Adrenal gland (tissue), 9 donors: ENCODE measurements at regions not wholly inside any gene's neighbourhood (a gene's known extent, or its start where the extent isn't known, plus 50 kb on each side); places are given as distances from the start of the nearest gene placed in this dataset.

Experiments used
- DNase-seq, 7 donors: peaks; one replicate each; pipeline ENCODE4 v3.0.0-alpha.2; 2019 to 2020
- H3K27ac ChIP-seq, 5 donors: fragments of 200-600 bp; sonication (generic) in 4 of 5; 1 replicate in 3 of 5; 2 replicates in 2 of 5; pipeline versions ENCODE4 v1.5.1 to v1.8.0; 2016 to 2020; ENCODE audit warnings: mild to moderate bottlenecking in 1 of 5
- H3K27me3 ChIP-seq: fragments of 200-600 bp; 2 replicates; pipeline ENCODE4 v1.8.0; 2021
- H3K36me3 ChIP-seq, 2 donors: fragments of 200-600 bp; replicated peaks in 1 of 2; 1 replicate in 1 of 2; 2 replicates in 1 of 2; pipeline versions ENCODE4 v1.5.1 to v1.8.0; 2018 to 2022
- H3K4me1 ChIP-seq, 2 donors: fragments of 200-600 bp; replicated peaks in 1 of 2; 1 replicate in 1 of 2; 2 replicates in 1 of 2; pipeline versions ENCODE4 v1.5.1 to v1.8.0; 2018 to 2021
- H3K4me3 ChIP-seq, 4 donors: fragments of 200-600 bp; sonication (generic) in 3 of 4; one replicate each; pipeline ENCODE4 v1.5.1; 2016 to 2018
- H3K9me3 ChIP-seq, 3 donors: fragments of 200-600 bp; sonication (generic) in 1 of 3; replicated peaks in 1 of 3; 1 replicate in 2 of 3; 2 replicates in 1 of 3; pipeline versions ENCODE4 v1.5.1 to v1.8.0; 2016 to 2021
- POLR2A ChIP-seq, 2 donors: fragments of 450-650 bp; IDR thresholded peaks; one replicate each; pipeline ENCODE4 v1.6.1; 2017; ENCODE audit warnings: antibody characterized with exemption in 2 of 2, mild to moderate bottlenecking in 2 of 2, moderate library complexity in 1 of 2
- WGBS, 4 donors: extraction: QIAGEN DNeasy Blood & Tissue Kit in 2 of 4; methylation state at CpG; one replicate each; pipeline versions ENCODE4 v1.1.5 to v1.1.7; 2013 to 2017; 5-methylcytosine and 5-hydroxymethylcytosine counted together
- intact Hi-C, 2 donors: fragments of 100-400 bp; cut with DNase I; formaldehyde crosslinking; loops; one replicate each; pipeline versions ENCODE4 v1.14.1 to v1.15.0; 2022 to 2023
- TF ChIP-seq, protein P1 (sequence below), 6 experiments: fragments of 450-650 bp in 4 of 6; fragments of 200-600 bp in 2 of 6; sonication (generic) in 1 of 6; IDR thresholded peaks; 1 replicate in 5 of 6; 2 replicates in 1 of 6; pipeline versions ENCODE4 v1.5.1 to v1.8.0; 2016 to 2021; ENCODE audit warnings: antibody characterized with exemption in 6 of 6, mild to moderate bottlenecking in 2 of 6, moderate library complexity in 1 of 6
- donor health status: healthy with polysubstance abuse.
- donor health status: Bipolar disorder and iron deficiency.
- donor health status: DM: yes; HTN: yes; CAD: no.
- donor health status: DM: no; HTN: no; CAD: no.
- donor health status: DM: no; HTN: no; CAD: no.

DNA sequence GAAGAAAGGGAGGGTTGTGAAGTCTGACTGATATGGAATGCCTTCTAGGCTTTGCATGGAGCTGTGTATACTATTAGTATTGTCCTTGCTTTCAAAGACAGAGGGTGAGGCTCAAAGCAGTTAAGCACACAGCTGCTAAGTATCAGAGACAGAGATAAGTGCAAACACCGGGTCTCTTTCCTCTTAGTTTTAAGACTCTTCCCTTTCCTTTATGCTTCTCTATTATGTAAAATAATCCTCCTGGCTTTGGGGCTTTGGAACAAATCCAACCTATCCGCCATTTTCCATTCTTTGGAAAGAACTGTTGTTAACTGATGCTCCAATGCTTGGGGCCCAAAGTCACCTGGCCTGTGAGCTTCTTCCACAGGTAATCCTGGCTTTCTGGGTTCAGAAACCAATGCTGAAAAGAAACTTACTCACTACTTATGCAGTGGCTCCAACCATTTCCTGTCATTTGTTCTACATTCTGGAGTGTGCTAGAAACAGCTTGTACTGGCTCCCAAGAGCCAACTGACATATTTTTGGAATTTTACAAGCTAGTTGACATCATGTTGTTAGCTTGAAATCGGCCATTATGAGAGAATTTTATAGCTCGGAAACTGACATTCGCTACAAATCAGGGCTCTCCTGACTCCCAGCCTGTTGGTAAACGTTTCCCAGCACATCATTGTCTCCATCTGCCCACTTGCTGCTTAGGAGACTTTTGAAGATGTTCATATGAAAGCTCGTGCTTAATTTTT, 67.5 kb downstream of the DNTTIP2 start:
- DNase-seq, result no peak
- no peaks in the 10 kb centered on the region for H3K36me3 ChIP-seq
- H3K4me1 ChIP-seq, result peaks cover 0 to 10% of the 10 kb centered on the region in 2 donors
- no peaks in the 10 kb centered on the region for H3K9me3 ChIP-seq
- no peaks in the 10 kb centered on the region for H3K27me3 ChIP-seq
- no peak overlapping the region for H3K4me3 ChIP-seq
- intact Hi-C loops, result loop anchor here (2.0 to 10.0 kb wide), 3 partner anchors 129 to 377 kb away; partner anchors contain the start of gene BCAR3 (in 1 of the 2)
- TF ChIP-seq POLR2A (IDR thresholded peaks at IDR 0.05), result no peak
- TF ChIP-seq, protein P1, sequence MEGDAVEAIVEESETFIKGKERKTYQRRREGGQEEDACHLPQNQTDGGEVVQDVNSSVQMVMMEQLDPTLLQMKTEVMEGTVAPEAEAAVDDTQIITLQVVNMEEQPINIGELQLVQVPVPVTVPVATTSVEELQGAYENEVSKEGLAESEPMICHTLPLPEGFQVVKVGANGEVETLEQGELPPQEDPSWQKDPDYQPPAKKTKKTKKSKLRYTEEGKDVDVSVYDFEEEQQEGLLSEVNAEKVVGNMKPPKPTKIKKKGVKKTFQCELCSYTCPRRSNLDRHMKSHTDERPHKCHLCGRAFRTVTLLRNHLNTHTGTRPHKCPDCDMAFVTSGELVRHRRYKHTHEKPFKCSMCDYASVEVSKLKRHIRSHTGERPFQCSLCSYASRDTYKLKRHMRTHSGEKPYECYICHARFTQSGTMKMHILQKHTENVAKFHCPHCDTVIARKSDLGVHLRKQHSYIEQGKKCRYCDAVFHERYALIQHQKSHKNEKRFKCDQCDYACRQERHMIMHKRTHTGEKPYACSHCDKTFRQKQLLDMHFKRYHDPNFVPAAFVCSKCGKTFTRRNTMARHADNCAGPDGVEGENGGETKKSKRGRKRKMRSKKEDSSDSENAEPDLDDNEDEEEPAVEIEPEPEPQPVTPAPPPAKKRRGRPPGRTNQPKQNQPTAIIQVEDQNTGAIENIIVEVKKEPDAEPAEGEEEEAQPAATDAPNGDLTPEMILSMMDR (IDR thresholded peaks at IDR 0.05), result no peak
- H3K27ac ChIP-seq, result peak overlapping the region in 2 of 5 donors; percentile 10 to 50
- WGBS, 4 donors, result 74 to 84% (median 81%) methylated on average over 7 of the region's 7 CpGs

DNA sequence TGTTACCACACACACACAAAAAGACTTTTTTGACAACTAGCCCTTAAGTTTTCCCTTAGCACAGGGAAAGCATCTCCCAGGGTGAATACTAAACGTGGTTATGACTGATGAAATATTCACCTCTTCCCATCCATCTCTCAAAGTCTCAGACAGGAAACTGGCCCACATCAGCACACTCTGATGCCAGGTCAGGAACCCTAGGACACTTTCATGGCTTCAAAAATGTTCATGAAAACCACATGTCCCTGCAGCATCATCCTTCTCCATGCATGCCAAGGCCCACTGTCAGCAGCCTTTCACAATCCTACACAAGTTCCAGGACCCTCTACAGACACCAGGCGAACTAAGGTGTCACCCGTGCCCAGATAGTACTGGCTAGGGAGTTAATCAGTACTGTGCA, 68.7 kb downstream of the DNTTIP2 start:
- intact Hi-C loops, result loop anchor here (5.0 to 10.0 kb wide), 2 partner anchors 128 to 376 kb away; partner anchors contain the start of gene BCAR3 (in 1 of the 2)
- TF ChIP-seq, protein P1 (IDR thresholded peaks at IDR 0.05), result no peak
- TF ChIP-seq POLR2A (IDR thresholded peaks at IDR 0.05), result no peak
- DNase-seq, result no peak
- H3K4me3 ChIP-seq, result no peak overlapping the region
- H3K36me3 ChIP-seq, result no peaks in the 10 kb centered on the region
- H3K27ac ChIP-seq, result no peak overlapping the region
- WGBS, 4 donors, result 63 to 83% (median 80%) methylated on average over 3 of the region's 3 CpGs
- H3K9me3 ChIP-seq, result no peaks in the 10 kb centered on the region
- H3K27me3 ChIP-seq, result no peaks in the 10 kb centered on the region
- no peaks in the 10 kb centered on the region for H3K4me1 ChIP-seq

GRCh38 chr1:93808871-93809270, 70.1 kb downstream of the DNTTIP2 start:
- 91 to 97% (median 93%) methylated on average over 2 of the region's 2 CpGs for WGBS, 4 donors
- no peaks in the 10 kb centered on the region for H3K36me3 ChIP-seq
- DNase-seq, result no peak

DNA sequence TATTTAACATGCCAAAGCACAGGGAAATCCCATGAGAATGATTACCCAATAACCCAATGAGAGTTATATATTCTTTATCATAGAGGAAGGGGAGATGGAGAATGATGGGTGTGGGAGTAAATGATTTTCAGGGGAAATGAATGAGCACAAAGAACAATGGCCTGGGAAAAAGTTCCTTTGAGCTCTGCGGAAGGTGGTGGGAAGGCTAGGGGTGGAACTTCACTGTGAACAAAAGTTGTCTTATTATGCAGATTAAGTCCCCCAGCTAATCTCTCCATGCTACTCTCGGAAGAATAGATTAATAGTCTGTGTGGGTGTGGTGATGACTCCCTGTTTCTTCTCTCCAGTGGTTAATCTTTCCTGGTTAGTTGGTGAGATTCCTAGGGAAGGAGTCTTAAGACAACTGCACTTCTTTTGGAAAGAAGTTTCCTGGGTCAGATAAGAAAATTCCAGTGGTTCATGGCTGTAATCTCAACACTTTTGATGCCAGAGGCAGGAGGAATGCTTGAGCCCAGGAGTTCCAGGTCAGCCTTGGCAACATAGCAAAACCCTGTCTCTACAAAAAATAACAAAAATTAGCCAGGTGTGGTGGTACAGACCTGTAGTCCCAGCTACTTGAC, 71.6 kb downstream of the DNTTIP2 start:
- intact Hi-C loops, result no loop called here
- TF ChIP-seq, protein P1 (IDR thresholded peaks at IDR 0.05), result no peak
- TF ChIP-seq POLR2A (IDR thresholded peaks at IDR 0.05), result no peak
- 82 to 100% (median 90%) methylated on average over 2 of the region's 2 CpGs for WGBS, 4 donors

More at GRCh38 chr1:93808871-93809270, 70.1 kb downstream of the DNTTIP2 start:
- intact Hi-C loops, result no loop called here
- H3K27ac ChIP-seq, result no peak overlapping the region
- H3K9me3 ChIP-seq, result no peaks in the 10 kb centered on the region
- TF ChIP-seq, protein P1 (IDR thresholded peaks at IDR 0.05), result no peak
- TF ChIP-seq POLR2A (IDR thresholded peaks at IDR 0.05), result no peak
- H3K27me3 ChIP-seq, result no peaks in the 10 kb centered on the region
- peaks cover 0 to 8% of the 10 kb centered on the region in 2 donors for H3K4me1 ChIP-seq
- no peak overlapping the region for H3K4me3 ChIP-seq

More for the DNA sequence above, 71.6 kb downstream of the DNTTIP2 start:
- DNase-seq, result no peak
- Histone ChIP-seq H3K4me3 (no peak overlapping the region), H3K27ac (no peak overlapping the region), H3K27me3 (no peaks in the 10 kb centered on the region), H3K9me3 (no peaks in the 10 kb centered on the region), H3K36me3 (no peaks in the 10 kb centered on the region), H3K4me1 (peaks cover 0 to 8% of the 10 kb centered on the region in 2 donors)
